Endodermal cell (in vitro differentiated cells): ENCODE measurements at regions not wholly inside any gene's neighbourhood (a gene's known extent, or its start where the extent isn't known, plus 50 kb on each side); places are given as distances from the start of the nearest gene placed in this dataset.
"Not testable (repeated sequence)": the region's sequence is repeated elsewhere in the genome, so short reads cannot be mapped to it uniquely, and the experiment has no call there.

Source experiments
- DNase-seq: peaks from one replicate; pipeline ENCODE4 v3.0.0-alpha.2; 2017
- H3K27ac ChIP-seq: 2 replicates; pipeline ENCODE4 v1.5.1; 2013; ENCODE audit warnings: mild to moderate bottlenecking, low read depth, low read length, moderate library complexity
- H3K27me3 ChIP-seq: 2 replicates; pipeline ENCODE4 v1.6.1; 2013; ENCODE audit warnings: mild to moderate bottlenecking, low read length, moderate library complexity; ENCODE audit not compliant: insufficient read depth, control insufficient read depth, poor library complexity, severe bottlenecking
- H3K36me3 ChIP-seq: 2 replicates; pipeline ENCODE4 v1.7.0; 2013; ENCODE audit warnings: mild to moderate bottlenecking, low read length, moderate library complexity; ENCODE audit not compliant: control insufficient read depth, insufficient read depth
- H3K4me1 ChIP-seq: one replicate; pipeline ENCODE4 v1.7.0; 2013; ENCODE audit warnings: low read length; ENCODE audit not compliant: control insufficient read depth, insufficient read depth
- H3K4me3 ChIP-seq: 2 replicates; pipeline ENCODE4 v1.5.1; 2013; ENCODE audit warnings: mild to moderate bottlenecking, low read length, moderate library complexity
- H3K9ac ChIP-seq: 2 replicates; pipeline ENCODE4 v1.6.1; 2013; ENCODE audit warnings: mild to moderate bottlenecking, low read length, moderate library complexity; ENCODE audit not compliant: poor library complexity, severe bottlenecking; ENCODE audit errors: extremely low read depth
- H3K9me3 ChIP-seq: 2 replicates; pipeline ENCODE4 v1.6.1; 2013; ENCODE audit warnings: mild to moderate bottlenecking, low read length, moderate library complexity; ENCODE audit not compliant: control insufficient read depth
- H3K27ac Mint-ChIP-seq: 2 replicates; pipeline ENCODE4 v1.8.0; 2020; ENCODE audit warnings: mixed read lengths
- H3K27me3 Mint-ChIP-seq: 2 replicates; pipeline ENCODE4 v1.8.0; 2021; ENCODE audit warnings: mild to moderate bottlenecking, mixed read lengths; ENCODE audit not compliant: insufficient read depth
- H3K36me3 Mint-ChIP-seq: 2 replicates; pipeline ENCODE4 v1.8.0; 2020; ENCODE audit warnings: low read depth, mixed read lengths
- H3K4me1 Mint-ChIP-seq: 2 replicates; pipeline ENCODE4 v1.8.0; 2020; ENCODE audit warnings: mixed read lengths
- H3K4me3 Mint-ChIP-seq: 2 replicates; pipeline ENCODE4 v1.8.0; 2020; ENCODE audit warnings: mild to moderate bottlenecking, moderate library complexity, mixed read lengths
- H3K9me3 Mint-ChIP-seq: 2 replicates; pipeline ENCODE4 v1.8.0; 2020; ENCODE audit warnings: mild to moderate bottlenecking, mixed read lengths
- WGBS, 2 experiments: methylation state at CpG; one replicate each; pipeline versions ENCODE4 v1.1.5 to v1.1.7; 2013; ENCODE audit warnings: missing lambda C conversion rate in 2 of 2, mixed read lengths in 1 of 2; ENCODE audit not compliant: insufficient coverage in 1 of 2, insufficient read length in 1 of 2; 5-methylcytosine and 5-hydroxymethylcytosine counted together
- TF ChIP-seq, protein P1 (sequence below): fragments of 200-600 bp; sonication (generic); conservative IDR thresholded peaks from 2 replicates; pipeline ENCODE4 v1.5.0; 2021; ENCODE audit warnings: antibody characterized with exemption, mild to moderate bottlenecking

DNA sequence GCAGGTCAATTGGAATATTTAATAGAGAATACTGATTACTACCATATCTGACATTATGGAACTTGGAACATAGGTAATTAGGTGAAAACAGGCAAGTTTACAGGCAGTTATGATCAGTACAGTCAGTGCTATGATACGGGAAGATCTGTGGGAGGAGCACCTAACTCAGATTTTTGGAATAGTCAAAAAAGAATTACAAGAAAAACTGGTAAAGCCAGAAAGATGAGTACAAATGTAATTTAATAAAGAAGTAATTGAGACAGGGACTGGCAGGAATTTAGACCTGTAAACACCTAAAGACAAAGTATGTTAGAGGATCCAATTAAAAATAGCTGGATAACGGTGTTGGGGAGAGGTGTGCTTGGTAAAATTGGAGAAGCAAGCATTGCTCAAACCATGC, 206.5 kb upstream of the ANO5 start:
- H3K4me1 Mint-ChIP-seq = peaks cover 24% of the 10 kb centered on the region
- no peak overlapping the region for H3K27ac ChIP-seq
- no peak overlapping the region for H3K27ac Mint-ChIP-seq
- DNase-seq = no peak
- H3K4me3 Mint-ChIP-seq = no peak overlapping the region
- H3K9me3 ChIP-seq = no peaks in the 10 kb centered on the region
- no peak overlapping the region for H3K9ac ChIP-seq
- H3K4me3 ChIP-seq = no peak overlapping the region
- no peaks in the 10 kb centered on the region for H3K36me3 ChIP-seq
- no peaks in the 10 kb centered on the region for H3K9me3 Mint-ChIP-seq
- 92 to 96% methylated on average over 2 of the region's 2 CpGs for WGBS, 2 experiments
- H3K36me3 Mint-ChIP-seq = no peaks in the 10 kb centered on the region
- H3K27me3 Mint-ChIP-seq = no peaks in the 10 kb centered on the region
- no peaks in the 10 kb centered on the region for H3K4me1 ChIP-seq
- H3K27me3 ChIP-seq = no peaks in the 10 kb centered on the region
- TF ChIP-seq, protein P1, sequence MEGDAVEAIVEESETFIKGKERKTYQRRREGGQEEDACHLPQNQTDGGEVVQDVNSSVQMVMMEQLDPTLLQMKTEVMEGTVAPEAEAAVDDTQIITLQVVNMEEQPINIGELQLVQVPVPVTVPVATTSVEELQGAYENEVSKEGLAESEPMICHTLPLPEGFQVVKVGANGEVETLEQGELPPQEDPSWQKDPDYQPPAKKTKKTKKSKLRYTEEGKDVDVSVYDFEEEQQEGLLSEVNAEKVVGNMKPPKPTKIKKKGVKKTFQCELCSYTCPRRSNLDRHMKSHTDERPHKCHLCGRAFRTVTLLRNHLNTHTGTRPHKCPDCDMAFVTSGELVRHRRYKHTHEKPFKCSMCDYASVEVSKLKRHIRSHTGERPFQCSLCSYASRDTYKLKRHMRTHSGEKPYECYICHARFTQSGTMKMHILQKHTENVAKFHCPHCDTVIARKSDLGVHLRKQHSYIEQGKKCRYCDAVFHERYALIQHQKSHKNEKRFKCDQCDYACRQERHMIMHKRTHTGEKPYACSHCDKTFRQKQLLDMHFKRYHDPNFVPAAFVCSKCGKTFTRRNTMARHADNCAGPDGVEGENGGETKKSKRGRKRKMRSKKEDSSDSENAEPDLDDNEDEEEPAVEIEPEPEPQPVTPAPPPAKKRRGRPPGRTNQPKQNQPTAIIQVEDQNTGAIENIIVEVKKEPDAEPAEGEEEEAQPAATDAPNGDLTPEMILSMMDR = no peak

DNA sequence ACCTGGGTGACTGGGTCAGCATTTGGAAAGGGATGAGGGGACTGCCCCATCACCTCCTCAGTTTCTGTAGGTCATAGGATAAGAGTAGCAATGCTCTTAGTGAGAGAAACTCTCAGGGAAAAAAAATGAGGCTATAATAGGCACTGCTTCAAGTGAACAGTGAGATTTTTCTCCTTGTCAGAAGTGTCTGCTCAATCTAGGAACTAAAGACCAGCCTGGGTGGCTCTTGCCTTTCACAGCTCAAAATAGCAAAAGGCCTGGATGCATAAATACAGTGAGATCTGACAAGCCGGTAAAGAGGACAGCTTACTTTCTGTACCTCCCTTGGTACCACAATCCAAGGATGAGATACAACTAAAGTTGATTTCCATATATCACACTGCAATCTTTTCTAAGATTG, 205.6 kb upstream of the ANO5 start:
- Mint-ChIP-seq H3K27me3 (no peaks in the 10 kb centered on the region), H3K36me3 (no peaks in the 10 kb centered on the region), H3K4me3 (no peak overlapping the region), H3K4me1 (peaks cover 16% of the 10 kb centered on the region), H3K9me3 (no peaks in the 10 kb centered on the region), H3K27ac (no peak overlapping the region)
- no peak for DNase-seq
- no peaks in the 10 kb centered on the region for H3K9me3 ChIP-seq
- no peak overlapping the region for H3K4me3 ChIP-seq
- 96% methylated on average over 1 of the region's 1 CpG; no CpG with 5 or more reads in 1 of the 2 experiments for WGBS, 2 experiments
- no peak overlapping the region for H3K9ac ChIP-seq
- H3K27me3 ChIP-seq = no peaks in the 10 kb centered on the region
- H3K27ac ChIP-seq = no peak overlapping the region
- TF ChIP-seq, protein P1 = no peak
- no peaks in the 10 kb centered on the region for H3K4me1 ChIP-seq
- H3K36me3 ChIP-seq = no peaks in the 10 kb centered on the region

DNA sequence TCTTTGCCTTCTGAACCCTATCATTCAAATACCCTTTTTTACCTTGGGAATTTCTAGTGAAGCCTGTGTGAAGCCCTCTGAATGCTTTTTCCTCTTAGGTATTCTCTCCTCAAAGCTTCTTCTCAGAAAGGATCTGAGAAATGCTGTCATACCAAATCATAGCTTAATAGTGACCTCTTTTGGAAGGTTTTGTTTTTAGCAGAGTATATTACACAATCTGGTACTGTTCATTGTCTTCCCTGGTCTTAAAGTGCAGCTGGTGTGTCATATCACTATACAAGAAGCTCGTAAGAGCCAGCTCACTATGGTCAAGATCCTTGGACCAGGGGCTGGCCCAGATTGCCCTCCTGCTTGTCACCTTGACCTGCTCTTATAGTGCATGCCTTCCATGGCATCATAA, 204.4 kb upstream of the ANO5 start:
- no peaks in the 10 kb centered on the region for H3K27me3 Mint-ChIP-seq
- Histone ChIP-seq H3K27me3 (no peaks in the 10 kb centered on the region), H3K9me3 (no peaks in the 10 kb centered on the region), H3K27ac (no peak overlapping the region), H3K9ac (no peak overlapping the region), H3K4me1 (no peaks in the 10 kb centered on the region), H3K36me3 (no peaks in the 10 kb centered on the region), H3K4me3 (no peak overlapping the region)
- no peak overlapping the region for H3K27ac Mint-ChIP-seq
- no peaks in the 10 kb centered on the region for H3K9me3 Mint-ChIP-seq
- WGBS, 2 experiments = 82 to 100% methylated on average over 1 of the region's 1 CpG
- no peaks in the 10 kb centered on the region for H3K36me3 Mint-ChIP-seq
- peaks cover 8% of the 10 kb centered on the region for H3K4me1 Mint-ChIP-seq
- H3K4me3 Mint-ChIP-seq = no peak overlapping the region
- TF ChIP-seq, protein P1 = peak; percentile 20
- no peak for DNase-seq

DNA sequence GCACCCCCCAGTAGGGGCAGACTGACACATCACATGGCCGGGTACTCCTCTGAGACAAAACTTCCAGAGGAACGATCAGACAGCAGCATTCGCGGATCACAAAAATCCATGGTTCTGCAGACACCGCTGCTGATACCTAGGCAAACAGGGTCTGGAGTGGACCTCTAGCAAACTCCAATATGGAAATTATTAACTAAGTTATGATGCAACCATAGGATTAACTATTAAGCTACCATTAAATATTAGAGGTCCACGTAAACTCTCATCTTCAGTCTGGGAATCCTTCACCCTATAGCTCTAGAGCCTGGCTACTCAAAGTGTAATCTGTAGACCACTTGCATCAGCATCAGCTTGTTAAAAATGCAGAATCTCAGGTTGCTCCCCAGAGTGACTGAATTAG, 191.1 kb upstream of the ANO5 start:
- DNase-seq, H3K27me3 ChIP-seq, H3K27me3 Mint-ChIP-seq, H3K4me1 Mint-ChIP-seq, H3K4me3 Mint-ChIP-seq, H3K9ac ChIP-seq, H3K27ac ChIP-seq, H3K36me3 ChIP-seq, H3K36me3 Mint-ChIP-seq, H3K4me1 ChIP-seq, H3K27ac Mint-ChIP-seq: not testable (repeated sequence)
- Histone ChIP-seq H3K4me3 (peak overlapping the region; percentile 18), H3K9me3 (peaks cover 11% of the 10 kb centered on the region)
- H3K9me3 Mint-ChIP-seq = peaks cover 25% of the 10 kb centered on the region
- 73 to 96% methylated on average over 2 to 6 of the region's 6 CpGs for WGBS, 2 experiments
